ENCODE measurements at regions not wholly inside any gene's neighbourhood (a gene's known extent, or its start where the extent isn't known, plus 50 kb on each side); places are given as distances from the start of the nearest gene placed in this dataset.

- DNase-seq (ENCODE audit: low read depth in 1 of 2, low spot score in 2 of 2) (no peak), FAIRE-seq (no peak)
- H3K27ac ChIP-seq (ENCODE audit: low read depth, low read length) = no peak overlapping the region
- no peak overlapping the region for H2AK5ac ChIP-seq (ENCODE audit: low read depth, low read length)
- H3K36me3 ChIP-seq (ENCODE audit: control insufficient read depth in 2 of 4, insufficient read depth in 4 of 4, low read length in 3 of 4) = no peaks in the 10 kb centered on the region
- no peaks in the 10 kb centered on the region for H3K9me3 ChIP-seq (ENCODE audit: insufficient read depth in 2 of 2, low read depth in 1 of 2, low read length in 1 of 2)
- ChIA-PET POLR2A (ENCODE audit: partially characterized antibody) (no interaction called here), CTCF (ENCODE audit: partially characterized antibody) (interaction anchor here (1.0 kb wide), 1 partner anchor 28 kb away, joined by 3 read pairs; no protein-coding TSS in a partner anchor)
- no peaks in the 10 kb centered on the region for H4K20me1 ChIP-seq (replicated peaks in 1 of 2; ENCODE audit: control insufficient read depth in 1 of 2, insufficient read depth in 2 of 2, low read length in 2 of 2)
- no peak overlapping the region for H4K5ac ChIP-seq (ENCODE audit: insufficient read length, low read depth, low read length)
- peaks cover 0 to 5% (median 4%) of the 10 kb centered on the region in 4 experiments; a peak in 4 of 7 replicates for H3K4me1 ChIP-seq (replicated peaks in 1 of 4; ENCODE audit: control insufficient read depth in 3 of 4, insufficient read depth in 4 of 4, low read length in 3 of 4)
- H3K23me2 ChIP-seq (ENCODE audit: low read depth, low read length) = no peaks in the 10 kb centered on the region; the same call in 1 of the 2 replicates
- H2AFZ ChIP-seq (ENCODE audit: low read length) = no peak overlapping the region
- H2BK15ac ChIP-seq (ENCODE audit: low read length) = no peak overlapping the region
- H3K4me3 ChIP-seq (ENCODE audit: extremely low read depth in 1 of 4, insufficient read depth in 2 of 4, low read depth in 3 of 4, low read length in 4 of 4) = no peak overlapping the region
- H3K23ac ChIP-seq (ENCODE audit: insufficient read length) = no peak overlapping the region
- no peak overlapping the region for H4K91ac ChIP-seq (replicated peaks; ENCODE audit: insufficient read length, low read length)
- H3K56ac ChIP-seq (replicated peaks; ENCODE audit: insufficient read length, low read depth, low read length) = no peak overlapping the region
- no peak overlapping the region for H4K8ac ChIP-seq (ENCODE audit: extremely low read depth, insufficient read depth, low read length)
- TF ChIP-seq EGR1 (IDR thresholded peaks at IDR 0.05; ENCODE audit: borderline replicate concordance, low read depth, low read length) (no peak), CHD1 (IDR thresholded peaks at IDR 0.05; ENCODE audit: low read depth, low read length) (no peak), GABPA (IDR thresholded peaks at IDR 0.05; ENCODE audit: borderline replicate concordance, insufficient read depth, low read length) (no peak), HDAC2 (IDR thresholded peaks at IDR 0.05; ENCODE audit: borderline replicate concordance in 1 of 2, low read depth in 2 of 2, low read length in 2 of 2) (no peak), CTBP2 (IDR thresholded peaks at IDR 0.05; ENCODE audit: borderline replicate concordance, insufficient read depth, insufficient read length, low read length) (no peak), USF2 (IDR thresholded peaks at IDR 0.05; ENCODE audit: low read length) (no peak), TEAD4 (IDR thresholded peaks at IDR 0.05; ENCODE audit: low read depth, low read length) (no peak), TAF1 (IDR thresholded peaks at IDR 0.05; ENCODE audit: low read depth, low read length) (no peak), RFX5 (IDR thresholded peaks at IDR 0.05; ENCODE audit: borderline replicate concordance, low read depth, low read length) (no peak), RBBP5 (IDR thresholded peaks at IDR 0.05; ENCODE audit: borderline replicate concordance, low read depth, low read length) (no peak), NANOG (IDR thresholded peaks at IDR 0.05; ENCODE audit: insufficient read depth, low read depth, low read length, poor library complexity, severe bottlenecking) (no peak), KDM1A (IDR thresholded peaks at IDR 0.05; ENCODE audit: borderline replicate concordance, low read length) (no peak)
- no peak overlapping the region for H2BK120ac ChIP-seq (replicated peaks; ENCODE audit: low read depth, low read length)
- no peak overlapping the region for H3K18ac ChIP-seq (ENCODE audit: extremely low read depth, low read length)
- no peak overlapping the region for H3K4me2 ChIP-seq (ENCODE audit: insufficient read depth in 1 of 2, low read depth in 2 of 2, low read length in 2 of 2)
- no peak overlapping the region for H3K9ac ChIP-seq (replicated peaks in 1 of 4; ENCODE audit: extremely low read depth in 1 of 4, low read depth in 3 of 4, low read length in 3 of 4)
- no peak overlapping the region for H2BK12ac ChIP-seq (ENCODE audit: low read depth, low read length)
- H2BK5ac ChIP-seq (ENCODE audit: low read depth, low read length) = no peak overlapping the region
- H3K79me1 ChIP-seq (ENCODE audit: low read depth, low read length) = no peaks in the 10 kb centered on the region
- H2BK20ac ChIP-seq (ENCODE audit: low read length) = no peak overlapping the region
- no peaks in the 10 kb centered on the region for H3K79me2 ChIP-seq (ENCODE audit: control insufficient read depth in 1 of 2, insufficient read depth in 2 of 2, low read length in 2 of 2)
- H3K4ac ChIP-seq (replicated peaks; ENCODE audit: insufficient read length, low read depth, low read length) = no peak overlapping the region
- no peak overlapping the region for H3K14ac ChIP-seq (ENCODE audit: insufficient read length)
- no peaks in the 10 kb centered on the region for H3K27me3 ChIP-seq (replicated peaks in 1 of 4; ENCODE audit: control insufficient read depth in 3 of 4, extremely low read depth in 1 of 4, insufficient read depth in 3 of 4, low read length in 3 of 4)
Observed at GRCh38 chr3:117926819-117927218, 1107.8 kb downstream of the IGSF11 start.
